Fibroblast of the aortic adventitia (primary cell): ENCODE measurements at regions not wholly inside any gene's neighbourhood (a gene's known extent, or its start where the extent isn't known, plus 50 kb on each side); places are given as distances from the start of the nearest gene placed in this dataset.

ENCODE experiments used
- DNase-seq: peaks from one replicate; pipeline ENCODE4 v3.0.0-alpha.2; 2010; ENCODE audit warnings: low read depth
- H3K4me3 ChIP-seq: 2 replicates; pipeline ENCODE4 v1.5.1; 2011; ENCODE audit warnings: low read depth, mild to moderate bottlenecking, control low read depth, low read length, moderate library complexity
- TF ChIP-seq, protein P1 (sequence below): IDR thresholded peaks from 2 replicates; pipeline ENCODE4 v1.5.1; 2011; ENCODE audit warnings: mild to moderate bottlenecking, low read length, control low read depth, inconsistent platforms; ENCODE audit not compliant: insufficient read depth

DNA sequence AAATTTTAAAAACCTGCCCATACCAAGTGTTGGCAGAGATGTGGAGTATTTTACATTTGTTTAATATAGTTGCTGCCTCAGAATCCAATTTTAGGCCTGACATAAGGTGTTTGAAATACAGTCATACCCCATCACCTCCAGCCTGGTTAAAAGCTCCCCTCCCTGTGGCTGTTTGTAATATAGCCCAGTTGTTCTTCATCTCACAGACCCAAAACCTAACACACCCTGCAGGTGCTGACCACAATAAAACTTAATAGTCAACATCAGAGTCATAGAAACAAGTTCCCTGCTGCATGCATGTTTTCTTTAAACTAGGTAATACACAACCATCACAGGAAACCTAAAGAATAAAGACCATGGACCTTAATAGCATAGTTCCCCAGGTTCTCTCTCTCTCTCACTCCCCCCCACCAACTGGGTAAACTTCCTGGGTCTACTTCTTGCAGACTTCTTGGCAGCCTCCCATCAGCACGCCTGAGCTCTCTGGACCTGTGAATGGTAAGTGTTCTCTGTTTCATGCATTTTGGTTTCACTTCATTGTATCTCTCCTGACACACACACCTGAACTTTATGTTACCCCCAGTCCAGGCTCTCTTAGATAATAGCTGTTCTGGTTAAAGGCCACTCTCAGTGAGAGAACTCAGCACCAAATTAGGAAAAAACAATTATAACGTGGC, 1369.9 kb downstream of the EFNB2 start:
- no peak overlapping the region for H3K4me3 ChIP-seq
- DNase-seq: no peak
- TF ChIP-seq, protein P1, sequence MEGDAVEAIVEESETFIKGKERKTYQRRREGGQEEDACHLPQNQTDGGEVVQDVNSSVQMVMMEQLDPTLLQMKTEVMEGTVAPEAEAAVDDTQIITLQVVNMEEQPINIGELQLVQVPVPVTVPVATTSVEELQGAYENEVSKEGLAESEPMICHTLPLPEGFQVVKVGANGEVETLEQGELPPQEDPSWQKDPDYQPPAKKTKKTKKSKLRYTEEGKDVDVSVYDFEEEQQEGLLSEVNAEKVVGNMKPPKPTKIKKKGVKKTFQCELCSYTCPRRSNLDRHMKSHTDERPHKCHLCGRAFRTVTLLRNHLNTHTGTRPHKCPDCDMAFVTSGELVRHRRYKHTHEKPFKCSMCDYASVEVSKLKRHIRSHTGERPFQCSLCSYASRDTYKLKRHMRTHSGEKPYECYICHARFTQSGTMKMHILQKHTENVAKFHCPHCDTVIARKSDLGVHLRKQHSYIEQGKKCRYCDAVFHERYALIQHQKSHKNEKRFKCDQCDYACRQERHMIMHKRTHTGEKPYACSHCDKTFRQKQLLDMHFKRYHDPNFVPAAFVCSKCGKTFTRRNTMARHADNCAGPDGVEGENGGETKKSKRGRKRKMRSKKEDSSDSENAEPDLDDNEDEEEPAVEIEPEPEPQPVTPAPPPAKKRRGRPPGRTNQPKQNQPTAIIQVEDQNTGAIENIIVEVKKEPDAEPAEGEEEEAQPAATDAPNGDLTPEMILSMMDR: no peak

GRCh38 chr13:105159841-105160240, 1375.6 kb downstream of the EFNB2 start:
- TF ChIP-seq, protein P1: no peak
- DNase-seq: no peak
- H3K4me3 ChIP-seq: no peak overlapping the region

DNA sequence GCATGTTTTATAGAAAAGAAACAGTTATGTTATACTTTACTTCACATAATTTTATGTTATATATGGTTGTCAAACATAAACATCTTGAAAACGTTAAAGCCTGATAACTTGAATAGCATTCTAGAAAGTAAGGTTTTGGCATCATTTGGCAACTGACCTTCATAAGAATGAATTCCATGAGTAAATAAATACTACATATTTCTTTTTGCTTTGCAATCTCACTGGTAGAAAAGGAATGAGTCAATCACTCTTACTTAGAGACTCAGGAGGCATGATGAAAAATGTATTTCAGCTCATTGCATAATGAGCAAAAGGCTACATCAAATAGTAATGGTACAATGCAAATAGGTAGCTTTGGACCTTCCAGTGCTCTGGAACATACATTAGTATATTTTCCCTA, 1381.9 kb downstream of the EFNB2 start:
- TF ChIP-seq, protein P1: no peak
- no peak for DNase-seq
- no peak overlapping the region for H3K4me3 ChIP-seq

- H3K4me3 ChIP-seq: no peak overlapping the region
- DNase-seq: no peak
- TF ChIP-seq, protein P1: no peak
Observed at GRCh38 chr13:105151639-105152038, 1383.8 kb downstream of the EFNB2 start.

- H3K4me3 ChIP-seq: no peak overlapping the region
- no peak for DNase-seq
- TF ChIP-seq, protein P1: no peak
Observed at GRCh38 chr13:105147461-105147860, 1388.0 kb downstream of the EFNB2 start.

GRCh38 chr13:105144936-105145335, 1390.5 kb downstream of the EFNB2 start:
- TF ChIP-seq, protein P1: no peak
- no peak overlapping the region for H3K4me3 ChIP-seq
- no peak for DNase-seq

DNA sequence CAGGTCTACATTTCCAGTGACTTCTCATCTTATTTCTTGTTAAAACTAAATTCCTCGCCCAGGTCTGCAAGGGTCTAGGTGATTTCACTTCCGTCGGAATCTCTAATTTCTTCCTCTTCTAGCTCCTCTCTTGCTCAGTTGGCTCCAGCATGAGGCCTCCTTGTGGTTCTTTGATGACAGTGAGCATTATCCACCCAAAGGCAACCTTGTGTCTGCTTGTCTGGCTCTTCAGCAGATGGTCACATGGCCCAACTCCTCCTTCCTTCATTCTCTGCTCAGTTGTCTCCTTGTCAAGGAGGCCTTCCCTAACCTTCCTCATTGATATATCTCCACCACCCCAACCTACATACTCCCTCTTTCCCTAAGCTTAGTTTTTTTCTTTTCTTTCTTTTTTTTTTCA, 1391.4 kb downstream of the EFNB2 start:
- no peak for DNase-seq
- no peak overlapping the region for H3K4me3 ChIP-seq
- TF ChIP-seq, protein P1: no peak
